ENCODE measurements at regions not wholly inside any gene's neighbourhood (a gene's known extent, or its start where the extent isn't known, plus 50 kb on each side); places are given as distances from the start of the nearest gene placed in this dataset.
A peak's percentile ranks its signal among the peaks of the same experiment; 100 is the strongest.

DNA sequence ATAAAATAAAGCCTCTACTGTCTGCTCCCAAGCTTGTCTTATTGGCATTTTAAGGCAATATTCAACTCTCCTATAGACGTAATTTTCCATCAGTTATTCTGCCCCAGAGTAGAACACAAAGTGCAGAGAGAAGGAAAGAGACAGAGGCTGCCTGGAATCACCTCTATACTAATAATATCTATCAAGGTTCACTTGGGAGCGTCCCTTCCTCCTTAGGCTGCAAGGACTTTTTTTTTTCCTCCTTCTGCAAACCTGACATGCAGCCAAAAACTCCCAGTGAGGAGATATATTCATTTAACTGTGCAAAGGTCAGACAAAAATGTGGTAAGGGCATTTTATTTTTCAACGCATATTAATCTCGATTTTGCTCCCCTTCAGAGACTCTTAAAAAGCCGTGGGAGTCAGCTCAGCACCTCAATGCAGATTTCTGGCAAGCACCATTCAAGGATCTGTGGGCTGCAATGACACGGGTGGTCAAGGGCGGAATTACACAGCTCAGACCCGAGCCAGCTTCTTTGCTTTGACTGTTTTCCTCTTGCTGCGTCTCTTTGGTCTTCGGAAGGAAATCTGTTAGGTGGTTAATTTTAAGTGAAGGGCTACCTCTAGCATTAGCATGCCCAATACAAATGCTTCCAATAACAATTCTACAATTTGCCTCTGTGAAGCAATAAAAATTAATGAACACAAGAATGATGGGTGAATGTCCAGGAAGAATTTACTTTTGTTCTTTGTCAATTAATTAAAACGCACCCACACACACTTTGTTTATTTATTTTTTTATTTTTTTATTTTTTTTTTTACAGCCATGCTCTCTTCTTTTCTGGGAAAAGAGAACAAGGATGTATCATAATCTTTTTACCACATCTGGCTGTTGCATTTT lies 587.7 kb upstream of the GRAMD2B start:
- TF ChIP-seq CTCF (conservative IDR thresholded peaks at IDR 0.05) = peak; percentile 89
- H3K27ac ChIP-seq = no peak overlapping the region

GRCh38 chr5:125836256-125836655 lies 587.0 kb upstream of the GRAMD2B start:
- no peak overlapping the region for H3K27ac ChIP-seq
- TF ChIP-seq CTCF (conservative IDR thresholded peaks at IDR 0.05) = no peak

GRCh38 chr5:125837866-125838265 lies 585.3 kb upstream of the GRAMD2B start:
- H3K27ac ChIP-seq = no peak overlapping the region
- TF ChIP-seq CTCF (conservative IDR thresholded peaks at IDR 0.05) = no peak

GRCh38 chr5:125847561-125847960 lies 575.6 kb upstream of the GRAMD2B start:
- no peak overlapping the region for H3K27ac ChIP-seq
- no peak for TF ChIP-seq CTCF (conservative IDR thresholded peaks at IDR 0.05)

- no peak overlapping the region for H3K27ac ChIP-seq
- no peak for TF ChIP-seq CTCF (conservative IDR thresholded peaks at IDR 0.05)
Measured at GRCh38 chr5:125848751-125849150, 574.5 kb upstream of the GRAMD2B start.

- no peak for TF ChIP-seq CTCF (conservative IDR thresholded peaks at IDR 0.05)
- no peak overlapping the region for H3K27ac ChIP-seq
Measured at GRCh38 chr5:125856949-125857348, 566.3 kb upstream of the GRAMD2B start.

- no peak for TF ChIP-seq CTCF (conservative IDR thresholded peaks at IDR 0.05)
- H3K27ac ChIP-seq = no peak overlapping the region
Measured at GRCh38 chr5:125863579-125863978, 559.6 kb upstream of the GRAMD2B start.

Measured in VCaP (cell line).